Smooth muscle cell (in vitro differentiated cells): ENCODE measurements at regions not wholly inside any gene's neighbourhood (a gene's known extent, or its start where the extent isn't known, plus 50 kb on each side); places are given as distances from the start of the nearest gene placed in this dataset.

ENCODE experiments used
- DNase-seq: peaks from one replicate; lab custom pipeline; 2025; ENCODE audit not compliant: unreplicated experiment; lab: John Stamatoyannopoulos, UW
- H2AFZ ChIP-seq: fragments of 200-600 bp; sonication (generic); 2 replicates; pipeline ENCODE4 v1.6.0; 2016; ENCODE audit warnings: antibody characterized with exemption, low read depth, mild to moderate bottlenecking
- H3F3A ChIP-seq: fragments of 200-600 bp; sonication (generic); 2 replicates; pipeline ENCODE4 v1.6.0; 2017; ENCODE audit warnings: antibody characterized with exemption, low read depth
- H3K27ac ChIP-seq: fragments of 200-600 bp; sonication (generic); 2 replicates; pipeline ENCODE4 v1.5.1; 2016; ENCODE audit warnings: low read depth, mild to moderate bottlenecking
- H3K27me3 ChIP-seq: fragments of 200-600 bp; sonication (generic); 2 replicates; pipeline ENCODE4 v1.6.1; 2016; ENCODE audit warnings: low read depth, mild to moderate bottlenecking
- H3K36me3 ChIP-seq: fragments of 200-600 bp; sonication (generic); 2 replicates; pipeline ENCODE4 v1.5.1; 2016; ENCODE audit warnings: low read depth
- H3K4me1 ChIP-seq: fragments of 200-600 bp; sonication (generic); 2 replicates; pipeline ENCODE4 v1.5.1; 2016; ENCODE audit warnings: low read depth
- H3K4me2 ChIP-seq: fragments of 200-600 bp; sonication (generic); 2 replicates; pipeline ENCODE4 v1.6.0; 2016; ENCODE audit warnings: mild to moderate bottlenecking
- H3K4me3 ChIP-seq: fragments of 200-600 bp; sonication (generic); 2 replicates; pipeline ENCODE4 v1.5.1; 2016; ENCODE audit warnings: mild to moderate bottlenecking
- H3K79me2 ChIP-seq: fragments of 200-600 bp; sonication (generic); 2 replicates; pipeline ENCODE4 v1.6.0; 2016; ENCODE audit warnings: low read depth, mild to moderate bottlenecking
- H3K9ac ChIP-seq: fragments of 200-600 bp; sonication (generic); 2 replicates; pipeline ENCODE4 v1.6.0; 2016; ENCODE audit warnings: low read depth
- H3K9me3 ChIP-seq: fragments of 200-600 bp; sonication (generic); replicated peaks from 2 replicates; pipeline ENCODE4 v1.5.1; 2016; ENCODE audit warnings: low read depth
- H4K20me1 ChIP-seq: fragments of 200-600 bp; sonication (generic); 2 replicates; pipeline ENCODE4 v1.6.0; 2016; ENCODE audit warnings: low read depth
- CTCF ChIP-seq: fragments of 200-600 bp; sonication (generic); IDR thresholded peaks from 2 replicates; pipeline ENCODE4 v1.5.1; 2017; ENCODE audit warnings: borderline replicate concordance, mild to moderate bottlenecking, antibody characterized with exemption; ENCODE audit not compliant: insufficient read depth, poor library complexity, severe bottlenecking
- WGBS: methylation state at CpG from one replicate; pipeline ENCODE4 v1.1.7; 2016; ENCODE audit warnings: low lambda C conversion rate; 5-methylcytosine and 5-hydroxymethylcytosine counted together

- no peak for DNase-seq
- Histone ChIP-seq H3K79me2 (no peaks in the 10 kb centered on the region), H3K36me3 (no peaks in the 10 kb centered on the region), H2AFZ (no peak overlapping the region), H3F3A (no peaks in the 10 kb centered on the region), H3K4me1 (peaks cover 3% of the 10 kb centered on the region), H3K27me3 (no peaks in the 10 kb centered on the region), H3K4me2 (no peak overlapping the region), H3K9me3 (no peaks in the 10 kb centered on the region), H3K4me3 (no peak overlapping the region), H4K20me1 (no peaks in the 10 kb centered on the region), H3K27ac (no peak overlapping the region), H3K9ac (no peak overlapping the region)
- 74% methylated on average over 3 of the region's 3 CpGs for WGBS
- no peak for TF ChIP-seq CTCF
Measured at GRCh38 chr9:118362596-118362995, 658.4 kb downstream of the TLR4 start.

GRCh38 chr9:118364266-118365106 lies 660.3 kb downstream of the TLR4 start:
- H4K20me1 ChIP-seq = no peaks in the 10 kb centered on the region
- no peaks in the 10 kb centered on the region for H3K79me2 ChIP-seq
- no peaks in the 10 kb centered on the region for H3F3A ChIP-seq
- no peak overlapping the region for H3K9ac ChIP-seq
- WGBS = 89% methylated on average over 7 of the region's 7 CpGs
- H3K36me3 ChIP-seq = no peaks in the 10 kb centered on the region
- H3K27me3 ChIP-seq = no peaks in the 10 kb centered on the region
- H2AFZ ChIP-seq = no peak overlapping the region
- no peak for TF ChIP-seq CTCF
- H3K27ac ChIP-seq = no peak overlapping the region
- H3K4me3 ChIP-seq = no peak overlapping the region
- H3K9me3 ChIP-seq = no peaks in the 10 kb centered on the region
- H3K4me2 ChIP-seq = no peak overlapping the region
- peaks cover 3% of the 10 kb centered on the region for H3K4me1 ChIP-seq
- no peak for DNase-seq

GRCh38 chr9:118366228-118366627 lies 662.0 kb downstream of the TLR4 start:
- DNase-seq = no peak

More at GRCh38 chr9:118366228-118366627, 662.0 kb downstream of the TLR4 start:
- Histone ChIP-seq H2AFZ (no peak overlapping the region), H3K79me2 (no peaks in the 10 kb centered on the region), H3K27ac (no peak overlapping the region), H3K4me1 (peaks cover 3% of the 10 kb centered on the region), H3K27me3 (no peaks in the 10 kb centered on the region), H3K4me3 (no peak overlapping the region), H3K9ac (no peak overlapping the region), H3K9me3 (no peaks in the 10 kb centered on the region), H3K36me3 (no peaks in the 10 kb centered on the region), H3K4me2 (no peak overlapping the region), H3F3A (no peaks in the 10 kb centered on the region), H4K20me1 (no peaks in the 10 kb centered on the region)
- TF ChIP-seq CTCF = no peak
- WGBS = 84% methylated on average over 2 of the region's 2 CpGs
